Type B pancreatic cell (in vitro differentiated cells): ENCODE measurements at regions not wholly inside any gene's neighbourhood (a gene's known extent, or its start where the extent isn't known, plus 50 kb on each side); places are given as distances from the start of the nearest gene placed in this dataset.

ENCODE experiments used
- DNase-seq: peaks from one replicate; pipeline ENCODE4 v3.0.0; 2021; ENCODE audit warnings: mixed read lengths; ENCODE audit not compliant: unreplicated experiment; ENCODE audit errors: extremely low spot score
- H3K27ac Mint-ChIP-seq: 2 replicates; pipeline ENCODE4 v1.8.0; 2021; ENCODE audit warnings: mild to moderate bottlenecking, mixed read lengths
- H3K27me3 Mint-ChIP-seq: 2 replicates; pipeline ENCODE4 v1.8.0; 2021; ENCODE audit warnings: mixed read lengths
- H3K36me3 Mint-ChIP-seq: 2 replicates; pipeline ENCODE4 v1.8.0; 2021; ENCODE audit warnings: mixed read lengths
- H3K4me1 Mint-ChIP-seq: one replicate; pipeline ENCODE4 v1.8.0; 2021; ENCODE audit warnings: mixed read lengths; ENCODE audit not compliant: unreplicated experiment
- H3K4me3 Mint-ChIP-seq: 2 replicates; pipeline ENCODE4 v1.8.0; 2021; ENCODE audit warnings: mild to moderate bottlenecking, mixed read lengths
- H3K9me3 Mint-ChIP-seq: 2 replicates; pipeline ENCODE4 v1.8.0; 2021; ENCODE audit warnings: mixed read lengths
- TF ChIP-seq, protein P1 (sequence below): fragments of 200-600 bp; sonication (generic); conservative IDR thresholded peaks from 2 replicates; pipeline ENCODE4 v1.5.0; 2021; ENCODE audit warnings: antibody characterized with exemption, mild to moderate bottlenecking

GRCh38 chr6:1039191-1039590, 272.7 kb upstream of the FOXQ1 start:
- Mint-ChIP-seq H3K27ac (peak overlapping the region; percentile 96), H3K9me3 (no peaks in the 10 kb centered on the region), H3K4me1 (no peaks in the 10 kb centered on the region), H3K27me3 (peaks cover 8% of the 10 kb centered on the region), H3K4me3 (peak overlapping the region; percentile 30), H3K36me3 (no peaks in the 10 kb centered on the region)
- no peak for DNase-seq
- TF ChIP-seq, protein P1, sequence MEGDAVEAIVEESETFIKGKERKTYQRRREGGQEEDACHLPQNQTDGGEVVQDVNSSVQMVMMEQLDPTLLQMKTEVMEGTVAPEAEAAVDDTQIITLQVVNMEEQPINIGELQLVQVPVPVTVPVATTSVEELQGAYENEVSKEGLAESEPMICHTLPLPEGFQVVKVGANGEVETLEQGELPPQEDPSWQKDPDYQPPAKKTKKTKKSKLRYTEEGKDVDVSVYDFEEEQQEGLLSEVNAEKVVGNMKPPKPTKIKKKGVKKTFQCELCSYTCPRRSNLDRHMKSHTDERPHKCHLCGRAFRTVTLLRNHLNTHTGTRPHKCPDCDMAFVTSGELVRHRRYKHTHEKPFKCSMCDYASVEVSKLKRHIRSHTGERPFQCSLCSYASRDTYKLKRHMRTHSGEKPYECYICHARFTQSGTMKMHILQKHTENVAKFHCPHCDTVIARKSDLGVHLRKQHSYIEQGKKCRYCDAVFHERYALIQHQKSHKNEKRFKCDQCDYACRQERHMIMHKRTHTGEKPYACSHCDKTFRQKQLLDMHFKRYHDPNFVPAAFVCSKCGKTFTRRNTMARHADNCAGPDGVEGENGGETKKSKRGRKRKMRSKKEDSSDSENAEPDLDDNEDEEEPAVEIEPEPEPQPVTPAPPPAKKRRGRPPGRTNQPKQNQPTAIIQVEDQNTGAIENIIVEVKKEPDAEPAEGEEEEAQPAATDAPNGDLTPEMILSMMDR: no peak

GRCh38 chr6:1037430-1038202, 274.3 kb upstream of the FOXQ1 start:
- Mint-ChIP-seq H3K4me1 (no peaks in the 10 kb centered on the region), H3K36me3 (no peaks in the 10 kb centered on the region), H3K4me3 (no peak overlapping the region), H3K27ac (no peak overlapping the region), H3K9me3 (no peaks in the 10 kb centered on the region), H3K27me3 (peaks cover 2% of the 10 kb centered on the region)
- DNase-seq: no peak
- TF ChIP-seq, protein P1: no peak

DNA sequence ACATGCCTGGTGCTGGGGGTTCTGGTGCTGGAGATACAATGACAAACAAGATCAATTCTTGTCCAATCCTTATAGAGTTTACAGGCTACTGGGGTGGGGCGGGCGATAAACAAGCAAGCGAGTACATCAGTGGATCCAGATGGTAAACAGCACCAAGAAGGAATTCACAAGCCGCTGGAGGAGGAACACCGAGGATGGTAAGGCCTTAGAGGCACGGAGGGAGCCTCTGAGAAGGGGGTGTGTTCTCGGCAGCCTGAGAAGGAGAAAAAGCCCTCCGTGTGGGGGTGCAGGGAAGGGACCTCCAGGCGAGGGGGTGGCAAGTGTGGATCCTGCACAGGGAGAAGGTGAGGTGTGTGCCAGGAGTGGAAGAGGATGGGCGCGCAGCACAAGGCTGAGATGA, 276.5 kb upstream of the FOXQ1 start:
- Mint-ChIP-seq H3K27me3 (peaks cover 2% of the 10 kb centered on the region), H3K9me3 (no peaks in the 10 kb centered on the region), H3K36me3 (no peaks in the 10 kb centered on the region), H3K4me3 (no peak overlapping the region), H3K4me1 (no peaks in the 10 kb centered on the region), H3K27ac (no peak overlapping the region)
- TF ChIP-seq, protein P1: no peak
- no peak for DNase-seq

DNA sequence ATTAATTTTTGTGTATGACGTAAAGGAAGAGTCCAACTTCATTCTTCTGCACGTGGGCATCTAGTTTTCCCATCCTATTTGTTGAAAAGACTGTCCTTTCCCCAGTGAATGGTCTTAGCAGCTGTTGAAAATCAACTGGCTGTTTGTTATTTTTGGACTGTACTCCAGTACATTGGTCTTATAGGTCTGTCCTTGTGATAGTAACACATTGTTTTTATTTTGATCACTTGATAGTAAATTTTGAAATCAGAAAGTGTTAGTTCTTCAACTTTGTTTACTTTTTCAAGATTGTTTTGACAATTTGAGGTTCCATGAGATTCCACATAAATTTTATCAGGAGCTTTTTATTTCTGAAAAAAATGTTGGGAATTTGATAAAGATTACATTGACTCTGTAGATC, 280.2 kb upstream of the FOXQ1 start:
- Mint-ChIP-seq H3K4me3 (no peak overlapping the region), H3K4me1 (peaks cover 8% of the 10 kb centered on the region), H3K27me3 (peaks cover 4% of the 10 kb centered on the region), H3K27ac (no peak overlapping the region), H3K9me3 (no peaks in the 10 kb centered on the region), H3K36me3 (no peaks in the 10 kb centered on the region)
- TF ChIP-seq, protein P1: no peak
- no peak for DNase-seq

DNA sequence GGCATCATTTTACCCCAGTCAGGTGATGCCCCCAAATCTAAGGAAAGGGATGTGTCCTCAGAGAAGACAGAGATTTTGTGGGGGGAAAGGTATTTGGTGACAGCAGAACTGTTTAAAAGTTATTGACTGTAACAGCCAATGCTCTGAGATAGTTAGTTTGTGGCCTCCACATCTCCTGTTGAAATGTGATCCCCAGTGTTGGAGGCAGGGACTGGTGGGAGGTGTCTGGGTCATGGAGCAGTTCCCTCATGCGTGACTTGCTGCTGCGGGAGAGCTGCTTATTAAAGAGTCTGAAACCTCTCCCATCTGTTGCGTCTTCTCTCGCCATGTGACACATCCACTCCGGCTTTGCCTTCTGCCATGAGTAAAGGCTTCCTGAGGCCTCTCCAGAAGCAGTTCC, 282.8 kb upstream of the FOXQ1 start:
- H3K27ac Mint-ChIP-seq: no peak overlapping the region
- H3K9me3 Mint-ChIP-seq: no peaks in the 10 kb centered on the region
- peaks cover 6% of the 10 kb centered on the region for H3K27me3 Mint-ChIP-seq
- peaks cover 19% of the 10 kb centered on the region for H3K4me1 Mint-ChIP-seq
- no peak overlapping the region for H3K4me3 Mint-ChIP-seq
- no peaks in the 10 kb centered on the region for H3K36me3 Mint-ChIP-seq
- no peak for DNase-seq
- TF ChIP-seq, protein P1: no peak
